ENCODE measurements at regions not wholly inside any gene's neighbourhood (a gene's known extent, or its start where the extent isn't known, plus 50 kb on each side); places are given as distances from the start of the nearest gene placed in this dataset.
A peak's percentile ranks its signal among the peaks of the same experiment; 100 is the strongest.

- Histone ChIP-seq H3K27me3 (no peaks in the 10 kb centered on the region), H3K9me3 (no peaks in the 10 kb centered on the region)
- intact Hi-C loops (cut with DNase I): no loop called here
Observed at GRCh38 chr11:31995525-31996094, 95.3 kb upstream of the RCN1 start.

GRCh38 chr11:31995032-31995431, 95.8 kb upstream of the RCN1 start:
- no peaks in the 10 kb centered on the region for H3K27me3 ChIP-seq
- H3K9me3 ChIP-seq: no peaks in the 10 kb centered on the region
- no peak for DNase-seq (ENCODE audit: extremely low spot score in 2 of 2)
- H3K27ac ChIP-seq: no peak overlapping the region
- intact Hi-C loops (cut with DNase I): no loop called here
- H3K36me3 ChIP-seq: no peaks in the 10 kb centered on the region
- H3K4me3 ChIP-seq: no peak overlapping the region
- no peaks in the 10 kb centered on the region for H3K4me1 ChIP-seq
- TF ChIP-seq POLR2A (IDR thresholded peaks at IDR 0.05): no peak

More at GRCh38 chr11:31995525-31996094, 95.3 kb upstream of the RCN1 start:
- no peaks in the 10 kb centered on the region for H3K36me3 ChIP-seq
- no peak for TF ChIP-seq POLR2AphosphoS5 (IDR thresholded peaks at IDR 0.05; ENCODE audit: insufficient read depth in 1 of 2, low read depth in 1 of 2)
- no peak for TF ChIP-seq CTCF (IDR thresholded peaks at IDR 0.05)
- no peak for TF ChIP-seq POLR2A (IDR thresholded peaks at IDR 0.05)
- H3K4me3 ChIP-seq: no peak overlapping the region
- no peaks in the 10 kb centered on the region for H3K4me1 ChIP-seq
- no peak for DNase-seq (ENCODE audit: extremely low spot score in 2 of 2)
- H3K27ac ChIP-seq: no peak overlapping the region

- no peak for DNase-seq (ENCODE audit: extremely low spot score in 2 of 2)
- no peaks in the 10 kb centered on the region for H3K36me3 ChIP-seq
- H3K4me1 ChIP-seq: no peaks in the 10 kb centered on the region
- H3K27me3 ChIP-seq: no peaks in the 10 kb centered on the region
- intact Hi-C loops (cut with DNase I): no loop called here
- H3K4me3 ChIP-seq: peak overlapping the region in 1 of 2 donors; percentile 19
- TF ChIP-seq POLR2AphosphoS5 (IDR thresholded peaks at IDR 0.05; ENCODE audit: insufficient read depth in 1 of 2, low read depth in 1 of 2): no peak
- TF ChIP-seq POLR2A (IDR thresholded peaks at IDR 0.05): no peak
- TF ChIP-seq CTCF (IDR thresholded peaks at IDR 0.05): no peak
- H3K27ac ChIP-seq: no peak overlapping the region
- H3K9me3 ChIP-seq: no peaks in the 10 kb centered on the region
Observed at GRCh38 chr11:31987118-31988005, 103.5 kb upstream of the RCN1 start.

GRCh38 chr11:31986201-31986889, 104.5 kb upstream of the RCN1 start:
- Histone ChIP-seq H3K36me3 (no peaks in the 10 kb centered on the region), H3K4me1 (no peaks in the 10 kb centered on the region), H3K4me3 (no peak overlapping the region), H3K9me3 (no peaks in the 10 kb centered on the region), H3K27ac (no peak overlapping the region), H3K27me3 (no peaks in the 10 kb centered on the region)
- intact Hi-C loops (cut with DNase I): no loop called here
- TF ChIP-seq POLR2A (IDR thresholded peaks at IDR 0.05) (no peak), CTCF (IDR thresholded peaks at IDR 0.05) (no peak), POLR2AphosphoS5 (IDR thresholded peaks at IDR 0.05; ENCODE audit: insufficient read depth in 1 of 2, low read depth in 1 of 2) (no peak)
- DNase-seq (ENCODE audit: extremely low spot score in 2 of 2): no peak

- no peak overlapping the region for H3K27ac ChIP-seq
- no peaks in the 10 kb centered on the region for H3K27me3 ChIP-seq
- TF ChIP-seq CTCF (IDR thresholded peaks at IDR 0.05): no peak
- no peak for TF ChIP-seq POLR2AphosphoS5 (IDR thresholded peaks at IDR 0.05; ENCODE audit: insufficient read depth in 1 of 2, low read depth in 1 of 2)
- no peak for TF ChIP-seq POLR2A (IDR thresholded peaks at IDR 0.05)
- no peaks in the 10 kb centered on the region for H3K9me3 ChIP-seq
- intact Hi-C loops (cut with DNase I): no loop called here
- no peak overlapping the region for H3K4me3 ChIP-seq
- H3K36me3 ChIP-seq: no peaks in the 10 kb centered on the region
- DNase-seq (ENCODE audit: extremely low spot score in 2 of 2): no peak
- H3K4me1 ChIP-seq: no peaks in the 10 kb centered on the region
Observed at GRCh38 chr11:31981457-31981856, 109.4 kb upstream of the RCN1 start.

All from vagina (tissue), 2 donors.